Activated CD4-positive, alpha-beta memory T cell treated with anti-CD3 and anti-CD28 coated beads, Interleukin-2, amount 10 ng/mL, durations not matched to agents 7 days and 5 days (primary cell): ENCODE measurements at regions not wholly inside any gene's neighbourhood (a gene's known extent, or its start where the extent isn't known, plus 50 kb on each side); places are given as distances from the start of the nearest gene placed in this dataset.

Experiments
- CTCF ChIA-PET: fragments of 350-600 bp; sonication (Branson Sonifier 250); formaldehyde crosslinking; loops from one replicate; lab custom pipeline; 2021; ENCODE audit warnings: antibody characterized with exemption, inconsistent platforms; lab: Charles Lee
- POLR2A ChIA-PET: fragments of 350-600 bp; sonication (Branson Sonifier 250); formaldehyde crosslinking; loops from one replicate; lab custom pipeline; 2021; ENCODE audit warnings: antibody characterized with exemption; lab: Charles Lee
- DNase-seq: peaks from one replicate; pipeline ENCODE4 v3.0.0-alpha.2; 2020
- H3K27ac Mint-ChIP-seq: one replicate; pipeline ENCODE4 v1.8.0; 2021; ENCODE audit warnings: mild to moderate bottlenecking, mixed read lengths
- H3K27me3 Mint-ChIP-seq: one replicate; pipeline ENCODE4 v1.8.0; 2021; ENCODE audit warnings: mixed read lengths
- H3K36me3 Mint-ChIP-seq: one replicate; pipeline ENCODE4 v1.8.0; 2021; ENCODE audit warnings: low read depth, mixed read lengths
- H3K4me1 Mint-ChIP-seq: one replicate; pipeline ENCODE4 v1.8.0; 2021; ENCODE audit warnings: mixed read lengths
- H3K4me3 Mint-ChIP-seq: one replicate; pipeline ENCODE4 v1.8.0; 2021; ENCODE audit warnings: mild to moderate bottlenecking, mixed read lengths
- H3K9me3 Mint-ChIP-seq: one replicate; pipeline ENCODE4 v1.8.0; 2021; ENCODE audit warnings: mixed read lengths

DNA sequence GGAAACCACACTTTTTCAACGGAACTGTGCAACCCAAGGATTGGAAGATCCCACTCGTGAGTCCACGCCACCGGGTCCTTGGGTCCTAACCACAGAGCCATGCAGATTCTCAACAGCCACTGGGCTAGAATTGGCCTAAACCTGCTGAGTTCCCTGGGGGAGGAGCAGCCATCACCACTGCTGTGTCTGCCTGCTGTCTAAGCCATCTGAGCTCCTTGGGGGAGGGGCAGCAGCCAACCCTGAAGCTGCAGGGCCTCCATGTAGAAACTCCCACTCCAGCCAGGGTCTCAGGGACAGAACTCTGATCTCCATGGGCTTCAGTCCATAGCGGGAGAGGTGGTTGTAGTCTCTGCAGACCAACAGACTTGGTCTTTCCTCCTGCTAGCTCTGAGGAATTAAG lies 154.6 kb upstream of the VGLL2 start:
- CTCF ChIA-PET = no interaction called here
- no peaks in the 10 kb centered on the region for H3K36me3 Mint-ChIP-seq
- H3K27me3 Mint-ChIP-seq = no peaks in the 10 kb centered on the region
- H3K27ac Mint-ChIP-seq = no peak overlapping the region
- no peaks in the 10 kb centered on the region for H3K4me1 Mint-ChIP-seq
- peaks cover 5% of the 10 kb centered on the region for H3K9me3 Mint-ChIP-seq
- no peak for DNase-seq
- POLR2A ChIA-PET = no interaction called here
- no peak overlapping the region for H3K4me3 Mint-ChIP-seq

DNA sequence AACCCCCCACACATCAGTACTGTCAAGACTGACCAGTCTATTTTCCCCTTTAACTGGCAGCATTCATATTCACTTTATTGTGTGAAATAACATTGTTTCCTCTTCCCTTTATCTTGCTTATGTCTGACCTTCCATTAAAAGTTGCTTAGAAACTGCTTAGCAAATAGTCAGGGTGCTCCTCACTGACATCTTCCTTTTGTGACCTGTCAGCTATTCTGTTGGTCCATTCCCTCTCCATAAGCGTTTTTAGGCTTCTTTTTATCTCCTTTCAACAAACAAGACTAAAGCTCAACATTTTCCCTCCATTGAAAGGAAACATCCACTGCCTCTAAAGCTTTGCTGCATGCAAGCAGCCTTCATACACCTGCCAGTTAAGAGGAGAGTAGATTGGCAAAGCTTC lies 147.7 kb upstream of the VGLL2 start:
- CTCF ChIA-PET = no interaction called here
- Mint-ChIP-seq H3K27me3 (no peaks in the 10 kb centered on the region), H3K4me3 (no peak overlapping the region), H3K4me1 (no peaks in the 10 kb centered on the region), H3K27ac (no peak overlapping the region), H3K9me3 (no peaks in the 10 kb centered on the region), H3K36me3 (no peaks in the 10 kb centered on the region)
- POLR2A ChIA-PET = no interaction called here
- no peak for DNase-seq

GRCh38 chr6:117118490-117118889 lies 146.9 kb upstream of the VGLL2 start:
- CTCF ChIA-PET = no interaction called here
- H3K27ac Mint-ChIP-seq = no peak overlapping the region
- H3K9me3 Mint-ChIP-seq = no peaks in the 10 kb centered on the region
- H3K36me3 Mint-ChIP-seq = no peaks in the 10 kb centered on the region
- no peak overlapping the region for H3K4me3 Mint-ChIP-seq
- DNase-seq = no peak
- POLR2A ChIA-PET = no interaction called here
- no peaks in the 10 kb centered on the region for H3K27me3 Mint-ChIP-seq
- no peaks in the 10 kb centered on the region for H3K4me1 Mint-ChIP-seq

DNA sequence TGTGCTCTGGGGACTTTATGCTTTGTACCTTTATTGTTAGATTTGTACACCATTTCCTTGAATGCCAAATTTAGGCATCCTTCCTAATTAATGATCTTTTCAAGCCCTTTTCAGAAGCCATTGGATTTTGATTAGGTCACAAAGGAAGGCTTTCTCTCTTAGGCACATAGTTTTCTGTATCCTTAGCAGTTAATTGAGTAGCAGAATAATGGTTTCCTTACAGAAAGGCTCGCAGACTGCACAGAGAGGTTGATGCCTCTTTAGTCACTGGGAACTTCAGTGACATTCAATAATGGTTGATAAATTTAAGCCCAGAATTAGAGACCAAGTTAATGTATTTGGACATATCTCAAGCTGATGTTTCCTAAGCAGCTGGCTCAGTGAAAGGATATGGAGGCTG lies 139.1 kb upstream of the VGLL2 start:
- no peak overlapping the region for H3K4me3 Mint-ChIP-seq
- POLR2A ChIA-PET = no interaction called here
- DNase-seq = no peak
- CTCF ChIA-PET = no interaction called here
- no peaks in the 10 kb centered on the region for H3K27me3 Mint-ChIP-seq
- no peaks in the 10 kb centered on the region for H3K36me3 Mint-ChIP-seq
- H3K27ac Mint-ChIP-seq = no peak overlapping the region
- H3K4me1 Mint-ChIP-seq = no peaks in the 10 kb centered on the region
- H3K9me3 Mint-ChIP-seq = no peaks in the 10 kb centered on the region

DNA sequence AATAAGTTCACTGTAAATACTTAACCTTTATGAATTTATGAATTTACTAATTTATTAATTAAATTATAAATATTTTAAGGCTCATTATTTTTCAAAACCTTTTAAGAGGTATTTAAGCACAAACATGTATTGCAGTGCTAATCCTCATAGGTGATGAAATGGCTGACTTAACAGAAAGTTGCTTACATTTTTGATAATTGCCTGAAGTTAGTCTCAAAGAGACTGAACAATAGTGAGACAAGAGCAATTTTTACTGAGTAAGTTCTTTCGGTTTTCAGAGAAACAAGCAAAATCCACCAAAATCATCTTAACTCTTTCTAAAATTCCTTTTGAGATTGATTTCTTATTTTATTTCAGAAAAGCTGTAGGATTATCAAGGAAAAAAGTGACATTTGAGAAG lies 137.3 kb upstream of the VGLL2 start:
- no peaks in the 10 kb centered on the region for H3K4me1 Mint-ChIP-seq
- H3K27ac Mint-ChIP-seq = no peak overlapping the region
- no peak overlapping the region for H3K4me3 Mint-ChIP-seq
- ChIA-PET CTCF (no interaction called here), POLR2A (no interaction called here)
- no peaks in the 10 kb centered on the region for H3K27me3 Mint-ChIP-seq
- DNase-seq = no peak
- H3K36me3 Mint-ChIP-seq = no peaks in the 10 kb centered on the region
- no peaks in the 10 kb centered on the region for H3K9me3 Mint-ChIP-seq

- no peak overlapping the region for H3K27ac Mint-ChIP-seq
- POLR2A ChIA-PET = no interaction called here
- H3K4me3 Mint-ChIP-seq = no peak overlapping the region
- H3K36me3 Mint-ChIP-seq = no peaks in the 10 kb centered on the region
- no peak for DNase-seq
- no peaks in the 10 kb centered on the region for H3K9me3 Mint-ChIP-seq
- CTCF ChIA-PET = no interaction called here
- H3K4me1 Mint-ChIP-seq = no peaks in the 10 kb centered on the region
- no peaks in the 10 kb centered on the region for H3K27me3 Mint-ChIP-seq
These were observed 135.2 kb upstream of the VGLL2 start for GRCh38 chr6:117130125-117130524.

DNA sequence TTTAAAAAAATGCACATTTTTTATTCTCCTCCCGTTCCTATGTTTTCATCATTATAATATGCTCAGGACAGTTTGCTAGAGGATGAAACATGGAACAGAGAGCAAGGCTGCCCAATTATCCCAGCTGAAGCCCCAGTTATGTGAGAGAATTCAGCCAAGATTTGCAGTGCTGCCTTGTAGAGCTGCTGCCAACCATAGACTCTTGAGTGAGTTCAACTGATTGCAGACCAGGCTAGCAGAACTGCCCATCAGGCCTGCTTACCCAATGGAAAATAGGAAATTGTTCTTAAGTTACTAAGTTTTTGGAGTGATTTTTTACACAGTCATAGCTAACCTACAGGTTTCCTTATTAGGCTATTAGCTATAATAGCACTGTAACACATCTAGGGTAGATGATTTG lies 128.7 kb upstream of the VGLL2 start:
- ChIA-PET CTCF (no interaction called here), POLR2A (no interaction called here)
- Mint-ChIP-seq H3K27me3 (no peaks in the 10 kb centered on the region), H3K36me3 (no peaks in the 10 kb centered on the region), H3K4me1 (no peaks in the 10 kb centered on the region), H3K27ac (no peak overlapping the region), H3K9me3 (no peaks in the 10 kb centered on the region), H3K4me3 (no peak overlapping the region)
- DNase-seq = no peak

GRCh38 chr6:117137711-117138110 lies 127.6 kb upstream of the VGLL2 start:
- DNase-seq = no peak
- ChIA-PET POLR2A (no interaction called here), CTCF (no interaction called here)
- Mint-ChIP-seq H3K36me3 (no peaks in the 10 kb centered on the region), H3K27ac (no peak overlapping the region), H3K27me3 (no peaks in the 10 kb centered on the region), H3K9me3 (no peaks in the 10 kb centered on the region), H3K4me3 (no peak overlapping the region), H3K4me1 (no peaks in the 10 kb centered on the region)

GRCh38 chr6:117138425-117138824 lies 126.9 kb upstream of the VGLL2 start:
- H3K9me3 Mint-ChIP-seq = no peaks in the 10 kb centered on the region
- H3K36me3 Mint-ChIP-seq = no peaks in the 10 kb centered on the region
- DNase-seq = no peak
- ChIA-PET POLR2A (no interaction called here), CTCF (no interaction called here)
- no peak overlapping the region for H3K27ac Mint-ChIP-seq
- no peak overlapping the region for H3K4me3 Mint-ChIP-seq
- no peaks in the 10 kb centered on the region for H3K27me3 Mint-ChIP-seq
- no peaks in the 10 kb centered on the region for H3K4me1 Mint-ChIP-seq

GRCh38 chr6:117138920-117139319 lies 126.4 kb upstream of the VGLL2 start:
- ChIA-PET CTCF (no interaction called here), POLR2A (no interaction called here)
- Mint-ChIP-seq H3K27me3 (no peaks in the 10 kb centered on the region), H3K27ac (no peak overlapping the region), H3K9me3 (no peaks in the 10 kb centered on the region), H3K36me3 (no peaks in the 10 kb centered on the region), H3K4me3 (no peak overlapping the region), H3K4me1 (no peaks in the 10 kb centered on the region)
- no peak for DNase-seq

DNA sequence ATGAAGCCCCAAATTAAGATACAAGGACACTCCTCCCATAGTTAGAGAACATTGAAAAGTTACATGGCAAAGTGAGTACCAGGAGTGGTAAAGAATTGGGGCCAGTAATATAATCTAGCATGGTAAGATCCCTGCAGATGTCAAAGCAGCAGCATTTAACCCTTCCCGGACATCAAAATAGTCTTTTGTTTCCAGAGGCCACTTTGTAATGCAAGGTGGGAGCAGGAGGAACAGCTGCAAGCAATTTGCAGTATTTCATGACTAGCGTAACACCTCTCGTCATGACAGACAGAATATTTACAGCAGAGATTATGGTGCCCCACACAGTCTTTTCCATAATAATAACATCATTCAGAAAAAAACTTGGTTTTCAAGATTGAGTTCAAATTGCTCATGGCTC lies 123.2 kb upstream of the VGLL2 start:
- DNase-seq = no peak
- H3K27ac Mint-ChIP-seq = no peak overlapping the region
- peaks cover 6% of the 10 kb centered on the region for H3K9me3 Mint-ChIP-seq
- H3K36me3 Mint-ChIP-seq = no peaks in the 10 kb centered on the region
- H3K4me1 Mint-ChIP-seq = no peaks in the 10 kb centered on the region
- no peak overlapping the region for H3K4me3 Mint-ChIP-seq
- H3K27me3 Mint-ChIP-seq = no peaks in the 10 kb centered on the region
- POLR2A ChIA-PET = no interaction called here
- CTCF ChIA-PET = no interaction called here

DNA sequence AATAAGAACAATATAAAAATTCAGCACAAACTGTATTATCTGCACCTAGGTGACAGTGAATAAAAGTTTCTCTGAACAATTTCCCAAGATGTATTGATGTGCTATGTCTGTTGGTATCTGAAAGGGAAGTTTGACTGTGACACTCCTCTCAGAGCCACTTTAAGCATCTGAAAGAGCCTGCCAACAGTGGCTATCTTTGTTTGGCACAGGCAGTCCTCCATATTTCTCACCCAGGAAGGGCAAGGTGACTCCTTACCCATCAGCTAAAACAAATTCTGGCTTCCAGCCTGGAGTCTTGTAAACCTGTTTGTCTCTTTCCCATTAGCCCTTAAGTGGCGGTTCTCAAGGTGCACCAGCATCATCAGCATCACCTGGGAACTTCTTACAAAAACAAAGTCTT lies 122.4 kb upstream of the VGLL2 start:
- Mint-ChIP-seq H3K27me3 (no peaks in the 10 kb centered on the region), H3K36me3 (no peaks in the 10 kb centered on the region), H3K27ac (no peak overlapping the region), H3K4me1 (no peaks in the 10 kb centered on the region), H3K4me3 (no peak overlapping the region), H3K9me3 (peaks cover 6% of the 10 kb centered on the region)
- ChIA-PET CTCF (no interaction called here), POLR2A (no interaction called here)
- no peak for DNase-seq

DNA sequence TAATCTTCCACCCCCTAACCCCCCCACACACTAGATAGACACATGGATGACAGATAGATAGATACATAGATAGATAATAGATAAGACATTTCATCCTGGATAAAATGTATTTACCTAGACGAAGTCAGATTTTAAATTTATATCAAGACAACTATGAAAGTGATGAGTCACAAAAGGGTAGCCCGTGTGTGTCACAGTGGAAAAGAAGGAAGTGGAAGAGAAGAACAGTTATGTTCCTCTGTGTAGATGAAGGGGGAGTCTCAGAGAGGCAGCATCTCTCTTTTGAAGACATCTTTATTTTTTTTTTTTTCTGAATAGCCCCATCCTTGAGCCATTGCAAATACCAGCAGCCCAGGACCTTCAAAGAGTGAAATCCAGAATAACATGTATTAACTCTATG lies 121.7 kb upstream of the VGLL2 start:
- Mint-ChIP-seq H3K4me3 (no peak overlapping the region), H3K27ac (no peak overlapping the region), H3K9me3 (peaks cover 6% of the 10 kb centered on the region), H3K27me3 (no peaks in the 10 kb centered on the region), H3K4me1 (no peaks in the 10 kb centered on the region), H3K36me3 (no peaks in the 10 kb centered on the region)
- no peak for DNase-seq
- ChIA-PET POLR2A (no interaction called here), CTCF (no interaction called here)

- H3K27me3 Mint-ChIP-seq = no peaks in the 10 kb centered on the region
- CTCF ChIA-PET = no interaction called here
- H3K9me3 Mint-ChIP-seq = peaks cover 9% of the 10 kb centered on the region
- POLR2A ChIA-PET = no interaction called here
- H3K36me3 Mint-ChIP-seq = no peaks in the 10 kb centered on the region
- no peak overlapping the region for H3K27ac Mint-ChIP-seq
- no peak for DNase-seq
- no peaks in the 10 kb centered on the region for H3K4me1 Mint-ChIP-seq
- no peak overlapping the region for H3K4me3 Mint-ChIP-seq
These were observed 119.4 kb upstream of the VGLL2 start for GRCh38 chr6:117145940-117146339.

- CTCF ChIA-PET = no interaction called here
- no peak overlapping the region for H3K27ac Mint-ChIP-seq
- DNase-seq = no peak
- H3K27me3 Mint-ChIP-seq = no peaks in the 10 kb centered on the region
- no peak overlapping the region for H3K4me3 Mint-ChIP-seq
- H3K9me3 Mint-ChIP-seq = peaks cover 9% of the 10 kb centered on the region
- H3K4me1 Mint-ChIP-seq = no peaks in the 10 kb centered on the region
- no peaks in the 10 kb centered on the region for H3K36me3 Mint-ChIP-seq
- POLR2A ChIA-PET = no interaction called here
These were observed 116.0 kb upstream of the VGLL2 start for GRCh38 chr6:117149324-117149723.
